ENCODE measurements at regions not wholly inside any gene's neighbourhood (a gene's known extent, or its start where the extent isn't known, plus 50 kb on each side); places are given as distances from the start of the nearest gene placed in this dataset.

DNA sequence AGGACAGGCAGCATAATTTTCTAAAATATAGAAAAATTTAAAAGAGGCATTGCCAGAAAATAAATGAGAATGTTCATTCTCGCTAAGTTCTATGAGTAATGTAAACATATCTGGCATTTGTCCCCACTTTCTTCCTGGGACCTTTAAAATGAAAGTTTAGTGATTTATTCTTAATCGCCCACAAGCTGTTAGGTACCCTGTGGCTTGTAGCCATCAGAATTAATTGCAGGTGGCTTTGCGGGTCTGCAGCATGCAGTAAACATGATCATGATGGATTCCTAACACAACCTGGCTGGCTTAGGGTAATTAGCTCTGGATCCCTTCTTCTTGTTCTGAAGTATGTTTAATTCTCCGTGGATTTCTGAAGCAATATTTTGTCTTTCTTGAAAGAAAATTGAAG, 103.5 kb upstream of the FRMD6 start:
- no peak for DNase-seq

DNA sequence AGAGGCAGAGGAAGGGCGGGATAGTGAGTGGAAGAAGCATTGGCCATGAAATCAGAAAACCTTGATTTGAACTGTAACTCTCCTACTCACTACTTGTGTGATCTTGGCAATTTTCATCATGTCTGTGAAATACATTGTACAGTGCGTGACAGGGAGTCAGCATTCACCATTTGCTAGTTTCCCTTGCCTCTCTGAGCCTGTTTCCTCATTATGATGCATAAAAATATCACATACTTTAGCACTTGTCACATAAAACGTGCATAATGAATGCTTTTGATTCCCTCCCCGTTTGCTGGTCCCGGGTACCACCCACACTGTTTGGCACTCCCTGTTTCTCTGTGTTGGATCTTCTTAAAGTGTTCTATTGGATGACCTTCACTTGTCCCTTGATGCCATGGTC, 101.1 kb upstream of the FRMD6 start:
- no peak for DNase-seq

DNA sequence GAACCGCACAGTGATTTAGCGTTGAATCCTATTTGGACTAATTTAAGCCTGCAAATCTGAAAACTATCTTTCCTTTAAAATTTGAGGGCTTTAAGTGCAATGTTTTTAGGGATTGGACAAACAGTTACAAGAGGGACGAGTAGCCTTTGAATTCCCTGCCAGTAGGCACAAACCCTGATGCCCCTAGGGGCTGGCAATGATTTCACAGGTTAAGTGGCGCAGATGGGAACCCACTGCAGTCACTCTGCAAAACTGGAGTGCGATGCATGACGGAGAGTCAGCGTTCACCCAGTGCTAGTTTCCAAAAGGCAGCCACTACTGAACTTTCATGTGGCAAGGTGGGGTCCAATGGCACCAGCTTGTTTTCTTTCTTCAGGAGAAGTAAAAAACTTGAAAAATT, 99.4 kb upstream of the FRMD6 start:
- no peak for DNase-seq

DNA sequence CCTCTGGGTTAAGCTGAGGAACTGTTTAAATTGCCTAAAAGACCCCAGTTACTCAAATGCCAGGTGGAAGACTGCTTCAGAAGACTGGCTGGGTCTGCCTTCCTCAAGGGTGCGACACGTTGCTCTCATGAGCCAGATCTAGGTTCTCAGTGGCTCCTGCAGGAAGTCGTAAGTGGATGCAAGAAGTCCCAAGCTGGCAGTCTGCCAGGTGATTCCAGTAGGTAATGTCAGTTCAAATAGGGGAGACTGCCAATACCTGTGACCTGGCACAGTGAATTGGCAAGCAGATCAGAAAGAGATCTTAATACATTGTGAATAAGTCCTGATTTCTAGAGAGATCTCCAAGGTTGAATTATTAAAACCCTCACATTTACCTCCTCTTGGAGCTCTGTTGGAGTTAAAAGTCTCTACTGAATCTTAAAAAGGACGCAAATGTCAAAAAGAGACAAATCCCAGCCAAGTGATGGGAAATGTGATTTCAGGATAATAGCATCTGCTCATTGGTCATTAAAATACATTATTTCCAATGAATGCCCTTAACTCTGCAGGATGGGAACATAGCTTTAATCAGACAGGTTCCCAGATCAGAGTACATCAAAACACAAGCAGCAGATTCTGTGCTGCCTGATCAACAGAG, 98.8 kb upstream of the FRMD6 start:
- DNase-seq = no peak

DNA sequence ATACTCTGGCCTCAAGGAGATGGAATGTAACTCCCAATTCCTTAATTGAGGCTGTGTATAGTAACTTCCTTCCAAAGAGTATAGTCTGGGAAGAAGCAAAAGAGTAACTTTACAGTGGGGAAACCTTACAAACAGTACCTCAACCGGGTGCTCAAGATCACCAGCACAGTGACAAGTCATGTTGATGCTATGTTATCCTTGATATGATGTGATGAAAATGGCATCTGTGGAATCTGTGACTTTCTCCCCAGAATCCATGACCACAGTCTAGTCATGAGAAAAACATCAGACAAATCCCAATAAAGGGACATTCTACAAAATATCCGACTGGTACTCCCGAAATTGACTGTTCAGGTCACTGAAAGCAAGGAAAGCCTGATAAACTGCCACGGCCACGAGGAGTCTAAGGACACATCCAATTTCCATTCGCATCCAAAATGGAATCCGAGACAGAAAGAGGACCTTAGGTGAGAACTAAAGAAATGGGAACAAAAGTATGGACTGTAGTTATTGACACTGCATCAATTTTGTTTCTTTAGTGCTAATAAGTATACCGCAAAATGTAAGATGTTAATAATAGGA, 97.3 kb upstream of the FRMD6 start:
- no peak for DNase-seq

GRCh38 chr14:51554953-51555352, 96.8 kb upstream of the FRMD6 start:
- DNase-seq = no peak

DNA sequence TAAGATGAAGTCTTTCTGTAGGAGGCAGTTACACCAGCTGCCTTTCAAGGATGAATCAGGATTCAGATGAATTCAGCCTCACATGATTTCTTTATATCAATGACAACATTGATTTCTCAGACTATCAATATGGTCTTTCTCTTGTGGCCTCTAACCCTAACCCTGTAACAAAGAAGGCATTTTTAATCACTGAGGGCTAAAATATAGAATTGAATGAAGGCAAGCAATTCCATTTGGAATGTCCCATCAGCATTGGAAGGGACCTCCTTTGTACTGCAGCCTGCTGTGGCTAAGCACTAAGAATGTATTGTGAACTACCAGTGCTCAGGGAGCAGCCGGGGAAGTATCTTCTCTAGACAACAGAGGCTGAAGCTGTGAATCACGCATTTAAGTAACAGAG, 90.6 kb upstream of the FRMD6 start:
- no peak for DNase-seq

DNA sequence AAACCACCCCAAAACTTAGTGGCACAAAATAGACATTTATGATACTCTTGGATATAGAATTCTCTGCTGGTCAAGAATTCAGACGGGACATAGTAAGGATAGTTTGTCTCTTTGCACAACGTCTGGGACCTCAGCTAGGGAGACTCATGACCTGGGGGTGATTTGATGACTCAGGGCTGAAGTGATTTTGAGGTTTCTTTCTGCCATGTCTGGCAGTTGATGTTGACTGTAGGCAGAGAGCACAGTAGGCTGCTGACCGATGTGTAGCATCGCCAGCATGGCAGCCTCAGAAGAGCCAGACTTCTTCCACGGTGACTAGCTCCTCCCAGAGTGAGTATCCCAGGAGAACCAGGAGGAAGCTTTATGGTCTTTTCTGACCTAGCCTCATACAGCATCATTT, 88.9 kb upstream of the FRMD6 start:
- no peak for DNase-seq

DNA sequence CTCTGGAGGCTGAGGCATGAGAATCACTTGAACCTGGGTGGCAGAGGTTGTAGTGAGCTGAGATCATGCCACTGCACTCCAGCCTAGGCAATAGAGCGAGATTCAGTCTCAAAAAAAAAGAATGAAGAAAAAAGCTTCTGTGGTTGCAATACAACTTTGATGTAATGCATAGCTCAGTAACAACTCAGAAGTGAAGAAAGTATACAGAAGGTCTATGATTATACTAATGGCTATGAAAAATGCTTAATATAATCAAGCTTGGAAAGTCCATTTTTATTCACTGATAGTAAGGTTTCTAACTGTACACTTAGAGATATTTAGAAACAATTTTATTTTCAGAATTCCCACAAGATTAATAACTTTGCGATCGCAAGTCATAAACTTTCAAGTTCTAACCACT, 88.2 kb upstream of the FRMD6 start:
- DNase-seq = no peak

DNA sequence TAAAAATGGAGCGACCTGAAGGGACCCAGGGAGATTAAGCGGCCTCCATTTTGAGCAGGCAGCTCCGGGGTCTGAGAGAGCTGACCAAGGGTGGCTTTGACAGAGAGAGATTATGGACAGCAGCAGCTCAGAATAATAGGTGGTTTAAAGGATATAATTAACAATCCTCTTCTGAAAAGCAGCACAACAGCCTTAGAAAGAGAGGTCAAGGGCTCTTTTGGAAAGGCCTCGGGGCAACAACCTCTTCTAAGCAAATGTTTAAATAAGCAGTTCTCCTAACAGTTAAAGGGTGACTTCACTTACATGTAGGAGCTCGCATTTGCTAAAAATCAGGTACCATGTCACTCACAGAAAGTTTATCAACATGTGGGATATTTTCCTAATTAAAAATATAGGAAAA, 87.2 kb upstream of the FRMD6 start:
- no peak for DNase-seq

DNA sequence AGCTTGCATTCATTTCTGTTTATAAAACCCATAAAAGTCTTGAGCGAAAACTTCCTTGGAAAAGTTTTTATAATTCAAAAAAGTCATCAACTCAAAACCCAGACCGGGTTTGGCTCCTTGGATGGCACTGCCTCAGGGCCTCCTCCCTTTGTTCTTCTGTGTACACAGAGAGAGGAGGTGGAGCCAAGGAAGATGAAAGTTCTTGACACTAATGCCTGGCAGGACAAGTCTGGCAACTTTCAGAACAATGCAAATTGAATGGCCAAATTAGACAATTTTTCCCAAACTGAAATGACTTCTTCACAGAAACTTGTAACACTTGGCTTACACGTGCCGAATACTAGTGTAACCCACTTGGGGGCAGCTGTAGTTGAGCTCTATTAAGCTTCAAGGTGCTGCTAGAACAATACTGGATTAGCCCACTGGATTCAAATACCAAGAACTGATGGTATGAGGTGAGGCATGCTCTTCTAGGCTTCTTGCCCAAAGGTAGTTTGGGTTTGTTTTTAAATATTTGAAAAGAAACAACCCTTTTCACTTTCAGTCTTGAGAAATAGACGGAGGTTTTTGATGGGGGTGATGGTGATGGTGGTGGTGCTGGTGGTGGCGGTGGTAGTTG, 86.6 kb upstream of the FRMD6 start:
- DNase-seq = no peak

DNA sequence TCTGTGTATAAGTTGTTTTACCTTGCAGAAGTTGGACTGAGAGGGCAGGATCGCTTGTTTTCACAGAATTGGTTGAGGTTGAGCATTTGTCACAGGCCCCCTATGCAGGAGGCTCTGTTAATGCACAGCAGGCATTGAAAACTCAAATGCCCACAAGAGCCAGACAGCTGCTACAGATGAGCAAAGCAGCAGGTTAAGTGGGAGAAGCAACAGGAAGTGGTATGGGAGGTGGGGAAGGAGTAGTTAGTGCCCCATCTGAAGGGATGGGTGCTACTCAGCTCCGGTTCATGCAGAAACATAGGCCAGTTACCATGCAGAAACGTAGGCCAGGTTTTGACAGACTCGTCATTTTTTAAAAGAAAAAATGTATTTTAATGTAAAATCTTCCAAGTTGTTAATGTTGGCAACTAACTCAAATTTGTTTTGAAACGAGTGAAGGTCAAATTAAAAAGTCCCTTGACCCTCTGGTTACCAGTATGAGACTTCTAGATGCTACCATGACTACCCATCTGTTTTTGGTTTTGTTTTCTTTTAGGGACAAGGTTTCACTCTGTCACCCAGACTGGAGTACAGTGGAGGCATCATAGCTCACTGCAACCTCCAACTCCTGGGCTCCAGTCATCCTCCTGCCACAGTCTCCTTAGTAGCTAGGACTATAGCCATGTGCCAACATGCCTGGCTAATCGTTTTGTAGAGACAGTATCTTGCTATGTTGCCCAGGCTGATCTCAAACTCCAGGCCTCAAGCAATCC, 84.7 kb upstream of the FRMD6 start:
- no peak for DNase-seq

DNA sequence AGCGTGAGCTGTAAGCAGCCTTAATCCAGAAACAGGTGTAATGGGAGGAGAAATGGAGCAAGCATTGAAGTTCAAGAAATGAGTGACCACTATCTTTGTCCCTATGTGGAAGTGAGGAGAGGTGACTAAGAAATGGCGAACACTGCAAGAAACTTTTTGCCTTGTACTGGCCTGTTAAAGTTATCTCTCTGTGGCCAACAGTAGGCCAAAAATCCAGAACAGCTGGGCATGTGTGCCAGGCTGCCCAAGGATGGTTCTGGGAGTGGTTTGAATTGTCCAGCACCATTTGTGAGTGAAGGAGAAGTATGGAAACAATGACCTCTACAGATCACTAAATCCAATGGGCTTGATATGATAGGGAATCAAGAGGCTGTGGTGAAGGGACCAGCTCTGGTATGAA, 83.3 kb upstream of the FRMD6 start:
- DNase-seq = no peak

GRCh38 chr14:51573607-51574006, 78.1 kb upstream of the FRMD6 start:
- DNase-seq = no peak

GRCh38 chr14:51574009-51574408, 77.7 kb upstream of the FRMD6 start:
- DNase-seq = no peak

- DNase-seq = peak; percentile 68
Measured at GRCh38 chr14:51575349-51576116, 76.2 kb upstream of the FRMD6 start.

DNA sequence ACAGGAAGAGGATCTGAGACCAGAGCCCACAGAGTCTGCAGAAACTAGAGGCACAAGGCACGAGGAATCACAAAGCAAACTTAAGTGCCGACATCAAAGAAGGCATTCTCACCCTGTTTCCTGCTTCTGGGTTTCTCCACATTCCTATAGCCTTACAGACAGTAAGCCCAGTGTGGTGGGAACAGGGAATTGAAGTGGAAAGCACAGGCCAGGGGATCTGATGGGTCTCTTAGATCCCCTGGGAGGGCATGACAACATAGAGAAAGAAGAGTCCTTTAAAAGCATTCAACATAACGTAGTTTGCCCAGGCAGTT, 75.6 kb upstream of the FRMD6 start:
- peak; percentile 13 for DNase-seq

DNA sequence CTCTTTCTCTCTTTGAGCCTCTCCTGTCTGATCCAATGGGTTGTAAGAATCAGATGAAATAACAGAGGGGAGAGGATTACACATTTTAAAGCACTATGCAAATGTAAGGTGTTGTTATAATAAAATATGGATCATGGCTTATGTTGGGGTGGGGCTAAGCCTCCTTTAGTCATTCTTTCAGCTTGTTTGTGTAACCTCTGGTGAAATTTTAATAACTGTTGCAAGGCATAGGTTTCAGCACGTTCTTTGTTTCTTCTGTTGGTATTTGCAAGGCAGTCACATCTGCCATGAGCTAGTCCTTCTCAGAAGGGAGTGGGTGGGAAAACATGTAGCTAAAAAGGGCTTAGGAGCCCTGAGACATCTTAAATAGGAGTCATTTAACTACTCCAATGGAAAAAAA, 74.8 kb upstream of the FRMD6 start:
- no peak for DNase-seq

DNA sequence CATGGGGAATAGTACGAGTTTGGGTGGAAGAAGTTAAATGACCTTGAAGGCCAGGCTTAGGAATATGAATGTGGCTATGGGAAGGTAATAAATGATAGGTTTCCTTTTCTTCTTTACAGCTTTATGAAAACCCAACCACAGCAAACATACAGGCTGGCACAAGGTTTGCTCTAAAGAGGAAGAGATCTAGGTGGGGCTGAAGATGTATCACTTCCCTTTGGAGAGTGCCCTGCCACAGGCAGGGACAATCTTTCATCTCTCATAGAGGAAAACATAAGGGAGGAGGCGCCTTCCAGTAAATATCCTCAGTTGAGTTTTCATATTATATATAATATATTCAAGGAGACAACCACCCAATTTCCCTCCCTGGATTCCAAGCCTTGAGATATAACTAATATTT, 72.9 kb upstream of the FRMD6 start:
- DNase-seq = no peak

- DNase-seq = no peak
Measured at GRCh38 chr14:51581017-51581881, 70.5 kb upstream of the FRMD6 start.

DNA sequence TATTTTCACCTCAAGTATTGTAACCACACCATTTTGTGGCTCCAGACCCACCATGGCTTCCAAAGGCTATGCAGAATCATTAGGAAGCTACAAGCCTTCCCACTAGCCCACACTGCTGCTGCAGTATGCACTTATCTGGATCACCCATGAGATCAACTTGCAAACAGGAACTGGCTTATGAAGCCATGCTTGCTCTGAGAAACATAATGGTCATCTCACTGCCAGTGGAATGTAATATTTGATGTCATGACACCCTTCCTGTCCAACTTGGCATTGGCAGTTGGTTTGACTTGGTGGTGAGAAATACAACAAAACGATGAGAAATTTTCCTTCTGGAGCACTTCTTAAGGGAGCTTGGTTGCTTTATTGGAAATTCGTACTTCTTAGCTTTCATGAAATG, 69.3 kb upstream of the FRMD6 start:
- DNase-seq = no peak

DNA sequence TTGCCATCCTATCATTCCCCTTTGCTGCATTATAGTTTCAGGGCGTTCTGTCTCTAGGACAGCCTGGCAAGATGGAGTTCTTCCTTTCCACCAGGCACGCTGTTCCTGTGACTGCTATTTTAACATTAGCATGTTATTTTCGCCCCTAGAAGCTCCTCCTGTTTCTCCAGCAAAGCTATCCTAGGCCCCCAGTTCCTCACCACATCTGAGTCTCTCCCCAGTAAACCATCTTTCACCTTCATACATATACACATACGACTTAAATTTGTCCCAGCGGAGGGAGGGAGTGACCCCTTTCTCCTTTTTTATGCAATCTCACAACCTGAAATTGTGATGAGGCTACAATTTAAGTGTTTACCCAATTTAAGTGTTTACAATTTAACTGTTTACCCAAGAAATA, 66.7 kb upstream of the FRMD6 start:
- DNase-seq = no peak
